NCI-H446 treated with DMSO at 0.1 percent for 48 hours (cell line): ENCODE measurements at regions not wholly inside any gene's neighbourhood (a gene's known extent, or its start where the extent isn't known, plus 50 kb on each side); places are given as distances from the start of the nearest gene placed in this dataset.

Experiments
- DNase-seq: peaks from one replicate; lab custom pipeline; 2025; lab: John Stamatoyannopoulos, UW

DNA sequence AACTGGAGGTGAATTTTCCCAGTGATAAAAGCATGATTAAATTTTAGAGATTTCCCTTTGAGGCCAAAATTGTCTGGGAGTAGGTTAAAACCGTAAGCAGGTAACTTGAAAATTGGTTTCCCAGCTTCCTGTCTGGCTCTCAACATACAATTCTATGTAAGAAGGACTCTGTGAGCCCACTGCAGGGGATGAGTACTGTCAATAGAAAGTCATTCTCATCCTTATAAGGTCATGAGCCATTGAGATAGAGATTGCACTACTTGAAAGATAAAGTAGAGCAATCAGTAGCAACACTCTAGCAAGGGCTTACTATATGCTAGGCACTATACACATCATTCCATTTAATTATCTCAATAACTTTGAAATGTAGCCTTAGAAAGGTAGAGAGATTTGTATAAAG, 225.6 kb upstream of the HMGA2 start:
- no peak for DNase-seq

DNA sequence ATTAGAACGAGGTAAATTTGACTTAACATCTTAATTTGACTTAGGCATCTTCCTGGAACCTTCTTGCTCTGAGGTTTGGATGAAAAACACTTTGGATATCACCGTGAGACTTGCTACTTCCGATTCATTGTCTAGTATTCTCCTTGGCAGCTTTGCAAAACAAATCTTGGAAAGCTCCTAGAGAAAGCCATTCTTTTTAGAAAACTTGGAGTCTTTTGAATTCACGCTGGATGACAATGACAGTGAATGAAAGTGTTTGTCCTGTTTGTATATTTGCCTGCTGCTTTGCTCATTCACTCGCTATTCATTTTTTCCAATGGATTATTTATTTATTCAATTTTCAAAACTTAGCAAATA, 222.1 kb upstream of the HMGA2 start:
- no peak for DNase-seq

DNA sequence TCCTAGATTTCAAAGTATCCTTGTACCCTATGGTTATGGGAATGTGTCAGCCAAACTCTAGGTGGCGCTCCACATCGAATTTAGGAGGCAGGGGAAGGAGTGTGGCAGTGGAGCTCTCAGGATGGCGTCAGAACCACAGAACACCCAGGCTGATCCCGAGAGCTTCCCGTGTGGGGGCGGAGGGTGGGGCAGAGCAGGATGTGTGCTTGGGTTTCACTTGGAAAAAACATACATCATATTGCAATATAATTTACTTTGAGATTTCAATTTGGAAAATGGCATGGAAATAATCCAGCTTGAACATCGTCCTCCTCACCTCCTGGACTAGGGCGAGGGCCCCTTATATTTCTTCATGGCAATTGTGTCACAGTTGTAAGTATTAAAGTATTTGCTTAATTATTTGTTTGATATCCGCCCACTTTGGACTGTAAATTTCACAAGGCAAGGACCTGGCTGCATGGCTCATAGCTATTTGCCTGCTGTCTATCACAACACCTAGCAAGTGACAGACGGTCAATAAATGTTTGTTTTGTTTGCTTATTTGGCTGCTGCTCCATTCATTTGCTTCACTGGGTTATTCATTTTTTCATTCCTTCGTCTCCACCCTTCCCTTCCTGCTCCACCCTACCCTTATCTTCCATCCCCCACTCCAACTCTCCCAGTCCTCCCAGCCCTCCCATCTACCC, 221.5 kb upstream of the HMGA2 start:
- DNase-seq = peak; percentile 14

DNA sequence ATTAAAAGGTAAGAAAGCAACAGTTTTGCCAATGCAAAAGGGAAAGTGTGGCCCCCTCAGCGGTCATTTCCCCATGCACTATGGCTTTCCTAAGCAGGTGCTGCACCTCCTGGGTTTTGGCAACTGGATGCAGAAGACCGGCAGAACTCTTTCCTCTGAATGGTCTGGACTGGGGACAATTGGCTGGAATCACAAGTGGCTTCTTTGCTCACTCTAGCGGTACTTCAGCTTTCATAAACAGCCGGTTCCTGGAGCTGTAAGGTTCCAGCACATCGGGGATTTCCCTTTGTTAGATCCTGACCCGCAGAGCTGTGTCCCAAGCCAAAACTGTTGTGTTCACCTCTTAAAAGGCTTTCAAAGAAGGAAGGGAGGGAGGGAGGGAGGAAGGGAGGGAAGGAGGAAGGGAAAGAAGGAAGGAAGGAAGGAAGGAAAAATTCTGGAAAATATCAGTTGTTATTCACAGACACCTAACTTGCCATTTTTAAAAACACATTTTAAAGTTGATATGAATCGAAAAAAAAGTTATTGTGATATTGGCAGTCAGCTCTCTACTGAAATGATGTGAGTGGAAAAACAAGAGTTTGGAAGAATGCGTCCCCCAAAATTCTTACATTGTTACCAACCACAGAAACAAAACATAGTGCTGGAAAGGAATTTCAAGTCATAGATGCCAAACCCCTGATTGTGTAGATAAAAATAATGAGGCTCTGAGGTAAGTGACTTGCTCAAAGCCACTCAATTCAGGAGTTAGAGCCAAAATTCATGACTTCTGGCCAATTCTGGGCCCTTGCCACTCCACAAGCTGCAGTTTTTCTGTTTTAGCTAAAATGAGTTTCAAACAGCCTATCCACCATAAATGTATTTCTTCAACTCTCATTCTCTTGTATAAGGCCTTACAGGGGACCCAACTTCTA, 220.6 kb upstream of the HMGA2 start:
- DNase-seq = no peak

DNA sequence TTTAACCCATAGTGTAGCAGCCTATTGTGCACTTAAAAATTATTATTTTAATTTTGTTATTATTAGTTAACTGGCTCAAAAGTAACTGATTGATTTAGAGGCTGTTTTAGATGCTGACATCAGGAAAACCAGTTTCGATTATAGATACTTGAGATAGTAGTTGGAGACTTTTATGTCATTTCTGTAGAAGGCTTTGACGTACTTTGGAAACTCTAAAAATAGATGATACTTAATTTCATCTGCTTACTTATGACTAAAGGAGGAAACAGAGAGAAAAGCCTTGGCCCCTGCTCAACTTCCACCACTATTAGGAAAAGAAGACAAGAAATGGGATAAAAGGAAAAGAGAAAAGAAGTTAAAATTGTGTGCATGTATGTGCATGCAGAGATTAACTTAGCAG, 219.3 kb upstream of the HMGA2 start:
- no peak for DNase-seq

DNA sequence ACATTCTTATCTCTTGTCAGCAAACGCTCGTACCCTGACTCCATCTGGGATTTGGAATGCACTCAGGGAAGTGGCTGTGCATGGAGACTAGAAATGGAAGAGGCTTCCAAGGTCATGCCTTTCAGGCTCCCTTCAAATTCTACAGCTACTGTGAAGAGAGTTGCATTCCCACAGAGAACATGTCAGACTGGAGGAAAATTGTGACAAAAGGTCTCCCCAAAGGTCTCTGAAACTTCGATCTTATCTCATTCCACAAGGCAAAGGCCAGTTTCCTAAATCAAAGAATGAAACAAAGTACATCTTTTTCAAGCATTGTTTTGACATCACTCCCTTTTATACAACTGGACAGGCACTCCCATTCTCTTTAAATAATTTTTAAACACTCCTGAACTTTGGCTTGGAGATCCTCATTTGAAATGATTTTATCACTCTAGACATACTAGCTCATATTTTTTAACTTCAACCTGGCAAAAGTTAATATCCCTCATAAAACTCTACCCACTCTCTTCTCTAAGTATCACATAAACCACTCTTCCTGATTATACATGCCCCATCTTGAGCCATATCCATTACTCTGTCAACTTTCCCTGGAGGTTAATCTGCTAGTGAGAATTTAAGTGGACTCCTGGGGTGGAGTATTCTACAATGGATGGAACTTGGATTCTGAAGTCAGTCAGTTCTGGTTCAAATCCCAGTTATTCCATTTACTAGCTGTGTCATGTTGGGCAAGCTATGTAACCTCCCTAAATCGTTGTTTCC, 218.1 kb upstream of the HMGA2 start:
- no peak for DNase-seq

DNA sequence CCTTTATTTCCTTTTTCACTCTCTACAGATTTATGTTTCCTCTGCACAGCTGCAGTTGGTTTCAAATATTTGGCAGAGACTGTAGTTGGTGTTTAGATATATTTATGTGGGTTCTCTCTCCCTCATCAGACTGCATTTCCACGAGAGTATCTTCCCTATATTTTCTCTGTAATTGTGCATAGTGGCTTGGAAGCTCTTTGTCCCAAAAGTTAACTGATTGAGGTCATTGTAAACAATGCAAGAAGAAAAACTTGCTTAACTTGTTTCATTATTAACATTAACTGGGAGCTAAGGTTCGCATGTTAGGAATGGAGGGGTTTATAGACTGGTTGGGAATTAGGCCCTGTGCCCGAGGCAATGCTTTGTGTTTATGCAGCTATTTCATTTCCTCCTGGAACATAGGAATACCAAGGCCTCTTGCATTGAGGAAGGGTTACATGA, 216.9 kb upstream of the HMGA2 start:
- no peak for DNase-seq

DNA sequence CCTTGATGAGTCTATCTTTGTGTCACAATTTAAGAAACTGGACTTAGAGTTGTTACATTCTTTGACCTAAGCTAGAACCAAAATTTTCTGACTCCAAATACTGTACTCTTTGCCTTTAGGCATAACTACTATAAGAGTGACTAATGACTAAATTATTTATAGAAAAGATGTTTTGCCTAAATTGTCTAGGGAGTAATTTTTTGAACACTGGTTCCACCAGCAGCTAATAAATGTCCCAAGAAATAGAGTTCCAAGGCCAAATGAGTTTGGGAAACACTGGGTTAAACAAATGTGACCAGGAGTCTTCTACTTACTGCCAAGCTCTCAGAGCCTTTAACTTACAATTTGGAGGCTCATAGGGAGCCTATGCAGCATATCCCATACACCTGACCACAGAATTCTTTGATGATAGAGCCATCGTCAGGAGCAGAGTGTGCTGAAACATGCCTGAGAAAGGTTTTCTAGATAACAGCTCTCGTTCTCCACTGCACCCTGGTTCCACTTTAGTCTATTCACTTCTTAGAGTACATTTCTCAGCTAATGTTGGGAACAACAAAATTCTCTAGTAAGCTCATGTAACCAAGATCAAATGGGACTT, 215.9 kb upstream of the HMGA2 start:
- DNase-seq = no peak

DNA sequence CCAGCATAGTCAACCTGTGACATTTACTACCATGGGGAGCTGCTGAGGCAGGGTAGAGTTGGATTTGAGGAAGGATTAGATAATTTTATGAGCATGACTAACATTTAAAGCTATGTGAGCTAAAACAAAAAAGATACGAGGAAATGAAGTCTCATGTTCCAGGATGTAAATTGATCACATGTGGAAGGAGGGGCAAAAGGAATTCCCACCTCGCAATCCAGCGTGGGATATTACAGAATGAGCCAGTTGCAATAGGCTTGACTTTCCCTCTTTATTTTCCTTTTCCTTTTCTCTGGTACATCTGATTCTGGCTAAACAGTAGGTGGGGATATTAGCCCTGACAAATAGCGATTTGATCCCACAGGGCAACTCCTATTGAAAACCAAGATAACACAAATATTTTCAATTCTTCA, 214.9 kb upstream of the HMGA2 start:
- no peak for DNase-seq

DNA sequence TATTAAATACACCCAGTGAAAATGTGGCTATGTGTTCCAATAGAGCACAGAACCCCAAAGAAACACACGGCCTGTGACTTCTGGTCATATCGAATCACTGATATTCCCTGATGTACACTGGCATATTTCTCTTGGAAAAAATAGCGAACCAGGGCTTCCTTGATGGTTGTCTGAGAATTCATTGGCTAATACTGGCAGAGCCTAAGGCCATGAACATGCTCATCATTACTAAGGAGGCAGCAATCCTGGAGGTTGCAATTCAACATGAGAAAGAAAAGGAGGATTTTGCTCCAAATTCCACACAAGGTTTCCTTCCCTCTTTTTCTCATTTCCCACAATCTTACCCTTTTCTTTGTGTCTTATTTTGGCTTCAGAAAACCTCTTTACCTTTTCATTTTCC, 212.9 kb upstream of the HMGA2 start:
- no peak for DNase-seq

DNA sequence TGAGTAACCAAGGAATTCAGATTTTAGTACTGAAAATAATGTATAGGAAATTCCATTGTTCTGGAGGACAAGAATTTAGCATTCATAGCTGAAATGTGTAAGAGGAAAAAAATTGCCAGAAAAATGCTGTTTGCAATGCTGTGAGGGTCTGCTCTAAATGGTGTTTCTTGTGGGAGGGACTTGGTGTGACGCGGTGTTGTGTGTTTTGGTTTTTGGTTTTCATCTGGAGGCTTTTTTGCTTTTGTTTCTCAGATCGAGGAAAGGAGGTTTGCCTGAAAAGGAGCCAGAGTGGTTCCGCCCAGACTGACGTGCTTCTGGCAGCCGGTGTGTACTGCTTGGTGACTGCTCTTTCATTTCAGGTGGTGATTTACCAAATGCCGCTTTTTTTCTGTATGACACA, 211.8 kb upstream of the HMGA2 start:
- DNase-seq = no peak

DNA sequence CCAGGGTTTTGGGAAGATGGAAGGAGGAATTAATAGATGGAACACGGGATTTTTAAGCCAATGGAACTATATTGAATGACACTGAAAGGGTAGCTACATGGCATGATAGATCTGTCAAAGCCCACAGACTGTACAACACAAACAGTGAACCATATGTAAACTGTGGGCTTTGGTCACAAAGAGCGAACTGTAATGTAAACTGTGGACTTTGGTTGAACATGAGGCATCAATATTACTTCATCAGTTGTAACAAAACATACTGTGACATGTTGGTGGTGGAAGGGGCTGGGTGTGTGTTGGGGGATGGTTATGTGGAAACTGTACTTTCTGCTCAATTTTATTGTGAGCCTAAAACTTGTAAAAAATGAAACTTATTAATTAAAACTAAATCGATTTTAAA, 210.6 kb upstream of the HMGA2 start:
- DNase-seq = no peak

DNA sequence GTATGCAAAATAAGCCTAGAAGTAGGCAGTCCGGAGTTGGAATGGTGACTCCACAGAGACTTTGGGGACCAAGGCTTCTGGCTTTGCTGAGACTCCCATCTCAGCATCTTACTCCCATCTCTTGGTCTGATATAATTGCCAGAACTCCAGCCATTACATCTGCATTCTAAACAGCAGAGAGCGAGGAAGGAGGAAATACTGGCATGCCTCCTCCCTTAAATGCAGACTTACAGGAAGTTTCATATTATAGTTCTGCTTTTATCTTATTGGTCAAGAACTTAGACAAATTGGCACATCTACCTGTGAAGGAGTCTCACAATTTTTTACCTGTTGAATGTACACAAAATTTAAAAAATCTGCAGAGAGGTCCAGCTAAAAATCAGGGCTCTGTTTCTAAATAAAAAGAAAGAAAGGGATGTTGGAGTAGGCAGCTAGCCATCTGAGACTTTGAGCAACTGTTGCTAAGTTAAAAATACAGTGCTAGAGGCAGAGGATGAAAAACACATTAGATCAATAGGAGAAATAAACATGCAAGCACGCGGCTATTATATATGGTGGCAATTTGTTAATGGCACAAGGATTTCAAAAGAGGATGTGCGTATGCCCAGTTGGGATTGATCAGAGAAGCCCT, 209.9 kb upstream of the HMGA2 start:
- DNase-seq = no peak

DNA sequence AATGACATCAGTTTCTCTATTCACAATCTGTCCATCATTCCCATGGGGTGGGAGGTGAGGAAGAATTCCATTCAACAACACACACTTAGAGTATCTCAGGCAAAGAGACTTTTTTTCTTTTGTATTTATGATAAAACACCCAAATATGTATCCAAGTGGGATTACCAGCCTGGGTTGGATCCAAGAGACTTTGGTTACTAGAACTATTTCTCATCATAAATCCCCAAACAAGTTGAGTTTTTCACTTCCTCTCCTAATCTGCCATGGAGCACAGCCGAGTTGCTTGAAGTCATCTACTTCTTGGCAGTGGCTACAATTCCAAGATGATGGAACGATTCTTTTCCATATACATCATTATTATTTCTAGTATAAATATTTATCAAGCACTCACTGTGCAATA, 209.2 kb upstream of the HMGA2 start:
- no peak for DNase-seq

DNA sequence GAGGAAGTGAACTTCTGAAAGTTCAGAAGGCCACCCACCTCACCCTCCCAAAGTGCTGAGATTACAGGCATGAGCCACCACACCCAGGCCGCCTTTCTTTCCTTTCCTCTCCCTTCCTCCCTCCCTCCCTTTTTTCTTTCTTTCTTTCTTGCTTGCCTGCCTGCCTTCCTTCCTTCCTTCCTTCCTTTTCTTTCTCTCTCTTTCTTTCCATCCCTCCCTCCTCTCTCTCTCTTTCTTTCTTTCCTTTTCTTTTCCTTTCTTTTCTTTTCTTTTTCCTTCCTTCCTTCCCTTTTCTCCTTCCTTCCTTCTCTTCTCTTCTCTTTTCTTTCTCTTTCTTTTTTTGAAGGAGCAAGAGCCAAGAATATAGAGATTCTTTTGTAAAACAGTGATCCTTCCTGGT, 208.3 kb upstream of the HMGA2 start:
- no peak for DNase-seq

DNA sequence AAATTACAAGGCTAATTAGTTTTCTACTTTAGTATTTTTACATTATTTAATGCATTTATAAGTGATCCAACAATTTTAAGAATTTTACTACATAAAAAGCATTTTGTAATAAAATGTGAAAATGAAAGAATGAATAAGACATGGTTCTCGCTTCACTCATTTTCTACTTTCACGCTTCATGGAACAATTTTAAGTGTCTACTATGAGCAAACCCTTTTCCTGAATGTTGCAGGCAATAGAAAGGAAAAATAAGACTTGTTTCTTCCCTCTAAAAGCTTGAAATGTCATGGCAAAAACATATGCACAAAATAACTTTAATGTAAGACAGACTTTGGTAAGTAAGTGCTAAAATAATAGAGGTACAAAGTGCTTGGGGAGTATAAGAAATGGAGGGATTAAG, 205.7 kb upstream of the HMGA2 start:
- no peak for DNase-seq

DNA sequence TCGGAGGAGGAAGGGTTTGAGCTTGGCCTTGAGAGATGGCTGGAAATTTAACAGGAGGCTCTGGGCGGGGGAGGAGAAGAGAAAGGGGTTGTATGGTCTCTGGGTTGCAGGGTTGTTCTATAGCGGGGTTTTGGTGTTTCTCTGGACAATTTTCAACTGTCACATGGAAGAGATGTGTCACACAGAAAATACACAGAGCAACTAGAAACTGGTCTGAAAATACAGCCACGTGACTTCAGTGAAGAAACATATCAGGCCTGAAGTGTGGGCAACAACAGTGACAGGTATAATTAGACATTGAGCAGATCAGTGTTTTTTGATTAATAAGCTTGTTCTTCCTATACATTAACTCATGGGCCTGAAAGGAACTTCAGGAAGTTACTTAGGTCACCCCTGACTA, 205.3 kb upstream of the HMGA2 start:
- no peak for DNase-seq

DNA sequence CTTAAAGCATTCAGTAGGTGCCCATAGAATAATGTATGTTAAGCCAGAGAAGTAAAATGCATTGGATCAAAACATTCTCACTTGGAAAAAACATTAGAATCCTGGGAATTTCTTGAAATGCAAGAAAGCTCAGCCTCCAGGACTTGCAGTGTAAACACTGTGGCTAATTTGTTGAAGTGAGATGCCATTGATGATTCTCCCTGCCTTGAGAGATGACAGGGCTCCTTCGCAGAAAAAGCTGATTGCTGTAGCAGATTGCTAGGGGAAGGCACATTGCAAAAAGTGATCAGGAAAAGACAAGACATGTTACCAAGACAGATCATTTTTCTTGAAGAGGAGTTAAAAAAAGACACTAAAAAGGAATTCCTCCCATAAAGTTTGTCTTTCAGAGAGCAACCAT, 204.2 kb upstream of the HMGA2 start:
- DNase-seq = no peak

DNA sequence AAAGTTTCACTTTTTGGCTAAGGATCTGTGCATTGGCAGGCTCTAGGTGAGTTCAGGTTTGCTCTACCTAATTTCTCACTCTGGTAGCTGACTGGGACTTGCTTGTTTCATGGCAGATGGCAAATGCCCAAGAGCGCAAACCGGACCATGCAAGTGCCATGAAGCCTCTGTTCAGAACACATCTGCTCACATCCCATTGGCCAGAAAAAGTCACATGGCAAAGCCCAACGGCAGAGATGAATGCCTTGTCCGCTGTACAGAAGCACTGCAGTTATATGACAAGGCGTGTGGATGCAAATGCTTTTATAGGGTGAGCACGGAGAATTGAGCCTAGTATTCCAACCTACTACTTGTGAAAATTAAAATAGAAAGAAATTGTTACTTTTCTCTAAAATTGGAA, 202.2 kb upstream of the HMGA2 start:
- DNase-seq = no peak

DNA sequence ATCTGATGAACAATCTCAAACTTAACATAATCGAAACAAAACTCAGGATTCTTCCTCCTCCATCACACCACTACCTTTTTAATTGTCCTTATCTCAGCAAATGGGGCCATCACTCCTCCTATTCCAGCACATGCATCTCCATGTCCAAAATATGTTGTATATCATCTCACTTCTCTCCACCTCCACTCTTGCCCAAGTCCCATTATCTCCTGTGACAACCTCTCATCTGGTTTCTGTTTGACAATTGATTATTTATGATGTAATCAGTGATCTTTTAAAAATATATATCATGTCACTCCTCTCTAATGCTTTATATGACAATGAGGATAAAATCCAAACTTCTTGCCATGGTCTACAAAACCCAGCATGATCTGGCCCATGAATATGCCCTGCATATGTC, 200.8 kb upstream of the HMGA2 start:
- DNase-seq = no peak

DNA sequence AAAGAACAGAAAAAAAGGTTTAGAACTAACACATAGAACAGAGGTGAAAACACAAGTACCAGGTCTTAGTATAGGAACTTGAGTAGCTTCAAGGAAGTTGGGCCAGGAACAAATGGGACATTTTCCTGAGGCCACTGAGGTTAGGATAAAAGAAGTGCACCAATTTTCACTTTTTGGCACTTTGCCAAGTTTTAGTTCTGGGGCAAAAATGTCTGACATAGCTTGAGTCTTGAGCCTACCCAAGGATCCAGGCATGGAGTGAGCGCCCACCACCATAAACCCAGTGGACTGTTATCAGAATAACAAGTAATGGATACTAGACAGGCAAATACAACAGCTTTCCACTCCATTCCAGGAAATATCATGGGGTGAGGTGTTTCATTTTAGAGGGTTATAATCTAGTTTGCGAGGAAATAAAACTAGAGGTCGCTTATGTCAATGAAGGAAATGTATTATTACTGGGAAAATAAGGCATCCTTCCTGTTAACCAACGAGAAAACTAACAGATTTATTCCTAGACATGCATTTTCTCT, 199.7 kb upstream of the HMGA2 start:
- no peak for DNase-seq

DNA sequence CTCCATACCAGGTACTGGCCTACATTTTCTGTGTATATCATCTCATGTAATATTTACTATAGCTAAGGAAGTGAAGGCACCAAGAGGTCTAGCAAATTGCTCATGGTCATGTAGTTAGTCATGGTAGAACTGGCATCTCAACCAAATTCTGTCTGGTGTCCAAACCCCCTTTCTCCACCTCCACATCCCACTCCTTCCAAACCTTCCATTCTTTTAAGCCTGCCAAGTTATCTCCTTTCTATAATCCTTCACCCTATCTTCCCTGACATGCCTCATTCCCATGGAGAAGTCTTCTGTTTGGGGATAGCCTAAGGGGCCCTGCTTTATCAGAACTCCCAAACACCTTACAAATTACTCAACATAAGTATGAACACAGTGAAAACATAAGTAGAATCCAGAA, 196.2 kb upstream of the HMGA2 start:
- DNase-seq = no peak
